Upper lobe of left lung (tissue), 6 donors: ENCODE measurements at regions not wholly inside any gene's neighbourhood (a gene's known extent, or its start where the extent isn't known, plus 50 kb on each side); places are given as distances from the start of the nearest gene placed in this dataset.

Experiments used
- ATAC-seq, 2 donors: fragments of 200-7000 bp; cut with Tn5 transposase; one replicate each; pipeline ENCODE4 v1.9.1; 2022; ENCODE audit warnings: mild to moderate bottlenecking in 2 of 2, moderate library complexity in 2 of 2; ENCODE audit not compliant: low FRiP score in 2 of 2
- DNase-seq, 2 donors: peaks; one replicate each; pipeline ENCODE4 v3.0.0-alpha.2; 2019 to 2020
- H3K27ac ChIP-seq, 4 donors: fragments of 200-600 bp; sonication (generic); one replicate each; pipeline ENCODE4 v1.5.1; 2016 to 2019
- H3K27me3 ChIP-seq, 4 donors: fragments of 200-600 bp; sonication (generic); one replicate each; pipeline ENCODE4 v1.5.1; 2017 to 2019
- H3K36me3 ChIP-seq, 4 donors: fragments of 200-600 bp; sonication (generic); one replicate each; pipeline ENCODE4 v1.5.1; 2016 to 2019
- H3K4me1 ChIP-seq, 4 donors: fragments of 200-600 bp; sonication (generic); one replicate each; pipeline ENCODE4 v1.5.1; 2018 to 2019
- H3K4me3 ChIP-seq, 4 donors: fragments of 200-600 bp; sonication (generic); one replicate each; pipeline ENCODE4 v1.5.1; 2017 to 2019; ENCODE audit warnings: mild to moderate bottlenecking in 2 of 4, moderate library complexity in 1 of 4
- H3K9me3 ChIP-seq, 4 donors: fragments of 200-600 bp; sonication (generic); one replicate each; pipeline ENCODE4 v1.5.1; 2018 to 2019
- EP300 ChIP-seq, 4 donors: sonication (generic); formaldehyde crosslinking; IDR thresholded peaks; one replicate each; pipeline ENCODE4 v1.5.1; 2017; ENCODE audit warnings: antibody characterized with exemption in 4 of 4, control low read depth in 2 of 4
- POLR2A ChIP-seq, 4 donors: fragments of 450-650 bp; IDR thresholded peaks; one replicate each; pipeline ENCODE4 v1.5.1; 2016 to 2017; ENCODE audit warnings: antibody characterized with exemption in 4 of 4, mild to moderate bottlenecking in 2 of 4
- POLR2AphosphoS5 ChIP-seq, 2 donors: sonication (generic); formaldehyde crosslinking; IDR thresholded peaks; one replicate each; pipeline ENCODE4 v1.5.1; 2017; ENCODE audit warnings: antibody characterized with exemption in 2 of 2
- WGBS, 2 donors: methylation state at CpG; one replicate each; pipeline ENCODE4 v1.1.5; 2017 to 2018; 5-methylcytosine and 5-hydroxymethylcytosine counted together
- TF ChIP-seq, protein P1 (sequence below), 6 experiments: fragments of 450-650 bp in 4 of 6; fragments of 200-600 bp in 2 of 6; sonication (generic) in 2 of 6; IDR thresholded peaks; one replicate each; pipeline ENCODE4 v1.5.1; 2016 to 2019; ENCODE audit warnings: antibody characterized with exemption in 6 of 6
- donor health status: DM: no; HTN: no; CAD: no; lungs with moderate emphysema.
- donor health status: DM: no; HTN: yes; CAD: no; lungs with severe emphysema.

DNA sequence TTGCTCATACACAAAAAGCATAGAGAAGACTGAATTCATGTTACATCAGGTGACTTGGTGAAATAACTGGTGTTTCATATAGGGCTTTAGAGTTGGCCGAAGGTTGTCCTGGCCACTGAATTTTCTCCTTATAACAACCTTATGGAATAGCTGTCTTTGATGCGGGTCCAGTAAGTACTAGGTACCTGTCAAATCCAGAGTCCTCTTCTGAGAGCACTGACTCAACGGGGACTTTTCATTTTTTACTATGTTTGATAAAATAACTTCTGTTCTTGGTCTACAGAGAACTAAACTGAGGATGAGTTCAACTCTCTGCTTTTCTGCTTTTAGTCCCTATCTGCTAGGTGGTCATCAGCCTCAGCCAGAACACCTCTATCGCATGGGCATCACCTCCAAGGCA is 76.1 kb upstream of the JAK1 start:
- Histone ChIP-seq H3K27me3 (no peaks in the 10 kb centered on the region), H3K27ac (no peak overlapping the region), H3K4me1 (peaks cover 0 to 18% (median 12%) of the 10 kb centered on the region in 4 donors), H3K4me3 (no peak overlapping the region), H3K9me3 (no peaks in the 10 kb centered on the region), H3K36me3 (no peaks in the 10 kb centered on the region)
- DNase-seq: no peak
- WGBS, 2 donors: 88 to 91% methylated on average over 4 of the region's 4 CpGs
- TF ChIP-seq EP300 (IDR thresholded peaks at IDR 0.05) (no peak), POLR2AphosphoS5 (IDR thresholded peaks at IDR 0.05) (no peak), POLR2A (IDR thresholded peaks at IDR 0.05) (no peak)
- ATAC-seq: no peak

DNA sequence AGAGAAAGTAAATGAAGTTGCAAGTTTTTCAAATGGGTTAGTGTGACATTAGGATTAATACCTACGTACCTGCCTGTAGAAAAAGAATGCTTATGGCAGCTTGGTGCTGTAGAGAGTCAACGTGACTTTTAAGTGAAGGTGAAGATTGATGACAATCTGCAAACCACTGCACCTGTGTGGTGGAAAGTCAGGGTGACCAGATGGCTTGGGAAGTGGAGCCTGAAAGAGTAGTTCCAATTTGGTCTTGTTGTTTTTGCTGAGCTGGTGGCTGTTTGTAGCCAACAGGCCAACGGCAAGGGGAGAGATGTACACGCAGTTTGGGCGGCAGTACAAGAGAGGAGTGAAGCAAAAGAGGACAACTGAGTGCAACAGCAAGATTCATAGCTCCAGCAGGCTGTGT is 78.1 kb upstream of the JAK1 start:
- no peak for ATAC-seq
- H3K27me3 ChIP-seq: no peaks in the 10 kb centered on the region

DNA sequence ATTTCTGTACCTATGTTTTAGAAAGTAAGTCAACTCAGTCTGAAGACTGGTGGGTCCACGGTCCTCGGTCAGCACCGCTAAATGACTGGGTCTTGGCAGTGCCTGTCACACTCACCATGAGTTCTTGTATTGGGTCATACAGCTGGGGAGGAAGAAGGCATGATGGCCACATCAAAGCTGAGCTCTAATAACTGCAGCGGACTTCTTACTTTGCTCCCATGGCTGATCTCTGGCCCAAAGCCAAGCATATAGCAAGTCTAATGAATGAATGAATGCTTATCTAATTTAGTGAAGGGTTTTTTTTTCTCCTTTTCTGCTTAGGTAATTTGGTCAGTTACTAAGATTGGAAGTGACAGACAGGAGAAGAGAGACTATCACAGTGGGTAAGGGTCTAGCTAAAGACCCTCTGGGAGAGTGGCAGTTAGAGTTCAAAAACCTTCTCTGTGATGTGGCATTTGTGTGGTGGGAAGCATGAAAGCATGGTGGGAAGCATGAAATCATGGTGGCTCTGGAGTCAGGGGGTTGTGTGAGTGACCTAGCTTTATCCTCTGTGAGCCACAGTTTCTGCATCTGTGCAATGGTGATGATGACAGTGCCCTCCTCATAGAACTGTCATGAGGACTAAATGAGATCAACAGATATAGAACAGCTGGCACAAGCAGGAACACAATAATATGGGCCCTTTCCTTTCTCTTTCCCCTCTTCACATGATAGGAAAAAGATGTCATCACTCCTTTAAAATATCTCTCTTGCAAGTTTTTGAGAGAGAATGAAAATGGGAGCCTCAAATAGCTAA is 78.9 kb upstream of the JAK1 start:
- ATAC-seq (no peak), DNase-seq (no peak)
- peaks cover 0 to 30% (median 18%) of the 10 kb centered on the region in 4 donors for H3K4me1 ChIP-seq
- no peaks in the 10 kb centered on the region for H3K27me3 ChIP-seq
- H3K36me3 ChIP-seq: no peaks in the 10 kb centered on the region
- TF ChIP-seq EP300 (IDR thresholded peaks at IDR 0.05) (no peak), POLR2A (IDR thresholded peaks at IDR 0.05) (no peak), POLR2AphosphoS5 (IDR thresholded peaks at IDR 0.05) (no peak)
- TF ChIP-seq, protein P1, sequence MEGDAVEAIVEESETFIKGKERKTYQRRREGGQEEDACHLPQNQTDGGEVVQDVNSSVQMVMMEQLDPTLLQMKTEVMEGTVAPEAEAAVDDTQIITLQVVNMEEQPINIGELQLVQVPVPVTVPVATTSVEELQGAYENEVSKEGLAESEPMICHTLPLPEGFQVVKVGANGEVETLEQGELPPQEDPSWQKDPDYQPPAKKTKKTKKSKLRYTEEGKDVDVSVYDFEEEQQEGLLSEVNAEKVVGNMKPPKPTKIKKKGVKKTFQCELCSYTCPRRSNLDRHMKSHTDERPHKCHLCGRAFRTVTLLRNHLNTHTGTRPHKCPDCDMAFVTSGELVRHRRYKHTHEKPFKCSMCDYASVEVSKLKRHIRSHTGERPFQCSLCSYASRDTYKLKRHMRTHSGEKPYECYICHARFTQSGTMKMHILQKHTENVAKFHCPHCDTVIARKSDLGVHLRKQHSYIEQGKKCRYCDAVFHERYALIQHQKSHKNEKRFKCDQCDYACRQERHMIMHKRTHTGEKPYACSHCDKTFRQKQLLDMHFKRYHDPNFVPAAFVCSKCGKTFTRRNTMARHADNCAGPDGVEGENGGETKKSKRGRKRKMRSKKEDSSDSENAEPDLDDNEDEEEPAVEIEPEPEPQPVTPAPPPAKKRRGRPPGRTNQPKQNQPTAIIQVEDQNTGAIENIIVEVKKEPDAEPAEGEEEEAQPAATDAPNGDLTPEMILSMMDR (IDR thresholded peaks at IDR 0.05): no peak
- WGBS, 2 donors: 81 to 88% methylated on average over 4 of the region's 4 CpGs
- no peak overlapping the region for H3K4me3 ChIP-seq
- no peaks in the 10 kb centered on the region for H3K9me3 ChIP-seq
- H3K27ac ChIP-seq: peak overlapping the region in 1 of 4 donors; percentile 48

More for the DNA sequence above, 78.1 kb upstream of the JAK1 start:
- WGBS, 2 donors: 86 to 93% methylated on average over 5 of the region's 5 CpGs
- Histone ChIP-seq H3K36me3 (no peaks in the 10 kb centered on the region), H3K27ac (no peak overlapping the region), H3K4me1 (peaks cover 0 to 22% (median 15%) of the 10 kb centered on the region in 4 donors), H3K9me3 (no peaks in the 10 kb centered on the region), H3K4me3 (no peak overlapping the region)
- no peak for DNase-seq
- no peak for TF ChIP-seq POLR2A (IDR thresholded peaks at IDR 0.05)
- no peak for TF ChIP-seq EP300 (IDR thresholded peaks at IDR 0.05)
- no peak for TF ChIP-seq POLR2AphosphoS5 (IDR thresholded peaks at IDR 0.05)
- TF ChIP-seq, protein P1 (IDR thresholded peaks at IDR 0.05): no peak

DNA sequence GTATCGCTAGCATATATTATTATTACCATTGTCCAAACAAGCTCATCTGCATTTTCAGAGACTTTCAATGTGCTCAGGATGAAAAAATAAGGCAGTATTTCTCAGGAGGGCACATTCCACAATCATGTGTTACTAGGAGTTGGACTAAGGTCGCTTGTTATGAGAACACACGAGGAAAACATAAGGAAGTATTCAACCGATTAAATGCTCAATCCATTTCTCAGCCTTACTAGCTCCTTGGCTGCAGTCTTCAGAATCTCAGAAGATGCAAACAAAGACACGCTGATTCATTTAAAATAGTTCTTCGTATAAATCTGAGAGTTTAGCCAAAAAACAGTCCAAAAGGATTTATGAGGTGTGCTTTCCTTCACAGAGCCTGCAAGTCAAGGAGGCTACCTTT is 82.0 kb upstream of the JAK1 start:
- Histone ChIP-seq H3K27me3 (no peaks in the 10 kb centered on the region), H3K4me3 (no peak overlapping the region), H3K4me1 (peaks cover 6 to 21% (median 10%) of the 10 kb centered on the region in 4 donors), H3K36me3 (no peaks in the 10 kb centered on the region), H3K27ac (no peak overlapping the region), H3K9me3 (no peaks in the 10 kb centered on the region)
- DNase-seq (no peak), ATAC-seq (no peak)
- WGBS, 2 donors: 69 to 80% methylated on average over 6 of the region's 6 CpGs
- TF ChIP-seq POLR2AphosphoS5 (IDR thresholded peaks at IDR 0.05): no peak
- TF ChIP-seq POLR2A (IDR thresholded peaks at IDR 0.05): no peak
- TF ChIP-seq EP300 (IDR thresholded peaks at IDR 0.05): no peak
- TF ChIP-seq, protein P1 (IDR thresholded peaks at IDR 0.05): no peak

DNA sequence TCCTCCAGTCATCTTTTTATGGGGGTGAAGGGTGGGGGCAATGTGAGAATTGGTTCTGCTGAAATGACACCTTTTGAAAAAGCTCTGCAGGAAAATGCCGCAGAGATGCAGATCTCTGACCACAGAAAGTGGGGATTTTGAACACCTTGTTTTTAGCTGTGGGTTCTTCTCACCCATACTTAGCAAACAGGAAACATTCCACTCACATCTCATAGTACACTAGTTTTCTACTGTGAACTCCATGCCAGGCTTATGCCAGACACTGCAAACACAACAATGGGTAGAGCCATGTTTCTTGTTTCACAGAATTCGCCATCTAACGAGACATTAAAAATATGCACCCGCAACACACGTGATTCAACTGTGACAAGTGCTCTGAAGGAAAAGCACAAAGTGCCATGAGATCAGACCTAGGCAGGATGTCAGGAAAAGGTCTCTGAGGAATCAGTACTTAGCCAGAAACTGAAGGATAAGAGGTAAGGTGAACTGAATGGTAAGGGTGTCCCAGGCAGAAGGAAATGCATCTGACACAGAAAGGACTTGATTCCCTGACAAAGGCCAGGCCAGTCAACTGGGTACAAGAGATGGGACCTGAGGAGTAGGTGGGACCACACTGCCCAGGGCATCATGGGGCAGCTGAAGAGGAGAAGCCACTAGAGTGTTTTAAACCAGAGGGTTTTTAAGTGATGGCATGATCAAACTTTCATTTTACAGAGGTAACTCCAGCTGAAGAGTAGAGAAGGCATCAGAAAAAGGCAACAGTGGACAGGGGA is 83.8 kb upstream of the JAK1 start:
- DNase-seq: no peak
- peak in 1 of 2 donors; percentile 15 for ATAC-seq
- TF ChIP-seq POLR2AphosphoS5 (IDR thresholded peaks at IDR 0.05) (no peak), EP300 (IDR thresholded peaks at IDR 0.05) (no peak), POLR2A (IDR thresholded peaks at IDR 0.05) (no peak)
- TF ChIP-seq, protein P1 (IDR thresholded peaks at IDR 0.05): no peak
- Histone ChIP-seq H3K4me1 (peaks cover 6 to 25% (median 17%) of the 10 kb centered on the region in 4 donors), H3K27me3 (no peaks in the 10 kb centered on the region), H3K27ac (peak overlapping the region in 2 of 4 donors; percentile 23 to 33), H3K36me3 (peaks cover 0 to 2% (median 0%) of the 10 kb centered on the region in 4 donors), H3K4me3 (no peak overlapping the region), H3K9me3 (no peaks in the 10 kb centered on the region)
- 56 to 63% methylated on average over 5 of the region's 5 CpGs for WGBS, 2 donors
